ENCODE measurements at regions not wholly inside any gene's neighbourhood (a gene's known extent, or its start where the extent isn't known, plus 50 kb on each side); places are given as distances from the start of the nearest gene placed in this dataset.

DNA sequence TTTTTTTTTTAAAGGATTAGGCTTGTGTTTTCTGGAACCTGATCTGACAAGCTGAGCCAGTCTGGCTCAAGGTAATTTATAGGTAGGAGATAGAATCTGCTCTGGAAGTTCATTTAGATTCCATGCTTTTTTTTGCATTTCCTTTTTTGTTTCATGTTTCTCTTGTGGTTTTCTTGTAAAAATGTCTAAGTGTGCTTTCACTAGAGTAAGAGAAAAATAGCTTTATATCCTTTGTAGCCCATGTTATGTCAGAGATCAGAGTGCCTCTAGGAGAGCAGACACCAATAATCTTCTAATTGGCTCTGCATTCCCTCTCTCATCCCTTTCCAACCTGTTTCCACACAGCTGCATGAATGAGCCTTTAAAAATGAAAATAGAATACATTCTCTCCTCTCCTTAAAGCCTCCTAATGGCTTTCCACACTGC lies 389.8 kb upstream of the KCNMB2 start:
- H3K36me3 ChIP-seq (replicated peaks in 1 of 2; ENCODE audit: control extremely low read depth in 1 of 2, control insufficient read depth in 1 of 2, extremely low read depth in 1 of 2, insufficient read depth in 2 of 2, low read length in 1 of 2) = no peaks in the 10 kb centered on the region
- no peaks in the 10 kb centered on the region for H3K4me1 Mint-ChIP-seq
- intact Hi-C loops (cut with micrococcal nuclease) = no loop called here
- TF ChIP-seq EZH2 (IDR thresholded peaks at IDR 0.05; ENCODE audit: borderline replicate concordance, insufficient read depth, low read depth, low read length, poor library complexity, severe bottlenecking) (no peak), CTCF (IDR thresholded peaks at IDR 0.05) (no peak)
- ChIA-PET CTCF (no interaction called here), POLR2A (no interaction called here)
- H3K27me3 Mint-ChIP-seq = no peaks in the 10 kb centered on the region
- DNase-seq (no peak), ATAC-seq (ENCODE audit: low read depth) (no peak)
- no peaks in the 10 kb centered on the region for H3K9me3 ChIP-seq (ENCODE audit: control extremely low read depth in 1 of 3, control insufficient read depth in 2 of 3, insufficient read depth in 1 of 3, low read length in 2 of 3)
- H3K27ac Mint-ChIP-seq = no peak overlapping the region
- no peak overlapping the region for H3K27ac ChIP-seq (ENCODE audit: low read length in 2 of 2)
- no peak overlapping the region for H3K4me3 Mint-ChIP-seq
- no peaks in the 10 kb centered on the region for H3K4me1 ChIP-seq (ENCODE audit: control insufficient read depth in 2 of 2, insufficient read depth in 2 of 2, low read length in 2 of 2)
- H3K4me2 ChIP-seq (replicated peaks; ENCODE audit: low read depth, low read length, poor library complexity, severe bottlenecking) = no peak overlapping the region
- H3K27me3 ChIP-seq (replicated peaks in 1 of 4; ENCODE audit: control extremely low read depth in 1 of 4, control insufficient read depth in 3 of 4, insufficient read depth in 4 of 4, low read length in 3 of 4) = no peaks in the 10 kb centered on the region
- H2AFZ ChIP-seq (ENCODE audit: insufficient read depth, low read depth, low read length, poor library complexity, severe bottlenecking) = no peak overlapping the region
- H3K9ac ChIP-seq (ENCODE audit: low read length) = no peak overlapping the region
- H4K20me1 ChIP-seq (ENCODE audit: control insufficient read depth, insufficient read depth, low read length, poor library complexity, severe bottlenecking) = no peaks in the 10 kb centered on the region
- H3K79me2 ChIP-seq (ENCODE audit: control insufficient read depth, insufficient read depth, low read length) = no peaks in the 10 kb centered on the region
- H3K9me3 Mint-ChIP-seq (ENCODE audit: insufficient read depth) = no peaks in the 10 kb centered on the region
- H3K4me3 ChIP-seq (ENCODE audit: control extremely low read depth in 1 of 5, extremely low read depth in 1 of 5, insufficient read depth in 1 of 5, low read depth in 2 of 5, low read length in 4 of 5) = no peak overlapping the region

- no peak overlapping the region for H3K4me3 ChIP-seq (ENCODE audit: control extremely low read depth in 1 of 5, extremely low read depth in 1 of 5, insufficient read depth in 1 of 5, low read depth in 2 of 5, low read length in 4 of 5)
- intact Hi-C loops (cut with micrococcal nuclease) = no loop called here
- ChIA-PET POLR2A (no interaction called here), CTCF (no interaction called here)
- Mint-ChIP-seq H3K9me3 (ENCODE audit: insufficient read depth) (no peaks in the 10 kb centered on the region), H3K4me1 (no peaks in the 10 kb centered on the region), H3K4me3 (no peak overlapping the region), H3K27me3 (no peaks in the 10 kb centered on the region), H3K27ac (no peak overlapping the region)
- H3K4me1 ChIP-seq (ENCODE audit: control insufficient read depth in 2 of 2, insufficient read depth in 2 of 2, low read length in 2 of 2) = no peaks in the 10 kb centered on the region
- H3K9ac ChIP-seq (ENCODE audit: low read length) = no peak overlapping the region
- H3K9me3 ChIP-seq (ENCODE audit: control extremely low read depth in 1 of 3, control insufficient read depth in 2 of 3, insufficient read depth in 1 of 3, low read length in 2 of 3) = no peaks in the 10 kb centered on the region
- ATAC-seq (ENCODE audit: low read depth) = no peak
- no peak overlapping the region for H2AFZ ChIP-seq (ENCODE audit: insufficient read depth, low read depth, low read length, poor library complexity, severe bottlenecking)
- no peaks in the 10 kb centered on the region for H3K36me3 ChIP-seq (replicated peaks in 1 of 2; ENCODE audit: control extremely low read depth in 1 of 2, control insufficient read depth in 1 of 2, extremely low read depth in 1 of 2, insufficient read depth in 2 of 2, low read length in 1 of 2)
- no peak overlapping the region for H3K4me2 ChIP-seq (replicated peaks; ENCODE audit: low read depth, low read length, poor library complexity, severe bottlenecking)
- H3K27ac ChIP-seq (ENCODE audit: low read length in 2 of 2) = no peak overlapping the region
- TF ChIP-seq EZH2 (IDR thresholded peaks at IDR 0.05; ENCODE audit: borderline replicate concordance, insufficient read depth, low read depth, low read length, poor library complexity, severe bottlenecking) (no peak), CTCF (IDR thresholded peaks at IDR 0.05) (no peak)
- DNase-seq = no peak
- no peaks in the 10 kb centered on the region for H3K27me3 ChIP-seq (replicated peaks in 1 of 4; ENCODE audit: control extremely low read depth in 1 of 4, control insufficient read depth in 3 of 4, insufficient read depth in 4 of 4, low read length in 3 of 4)
- H3K79me2 ChIP-seq (ENCODE audit: control insufficient read depth, insufficient read depth, low read length) = no peaks in the 10 kb centered on the region
- H4K20me1 ChIP-seq (ENCODE audit: control insufficient read depth, insufficient read depth, low read length, poor library complexity, severe bottlenecking) = no peaks in the 10 kb centered on the region
These were observed 389.2 kb upstream of the KCNMB2 start for GRCh38 chr3:178147001-178147400.
